Duodenal mucosa (tissue), 2 donors: ENCODE measurements at regions not wholly inside any gene's neighbourhood (a gene's known extent, or its start where the extent isn't known, plus 50 kb on each side); places are given as distances from the start of the nearest gene placed in this dataset.

ENCODE experiments used
- H3K27ac ChIP-seq: one replicate; pipeline ENCODE4 v1.7.0; 2013; ENCODE audit warnings: low read depth, low read length
- H3K27me3 ChIP-seq, 2 donors: one replicate each; pipeline ENCODE4 v1.7.0; 2013; ENCODE audit warnings: low read length in 2 of 2, control low read depth in 1 of 2; ENCODE audit not compliant: insufficient read depth in 2 of 2, control insufficient read depth in 1 of 2
- H3K36me3 ChIP-seq, 2 donors: one replicate each; pipeline ENCODE4 v1.7.0; 2013; ENCODE audit warnings: low read length in 2 of 2, control low read depth in 1 of 2; ENCODE audit not compliant: insufficient read depth in 2 of 2, control insufficient read depth in 1 of 2
- H3K4me1 ChIP-seq, 2 donors: one replicate each; pipeline ENCODE4 v1.7.0; 2013; ENCODE audit warnings: low read length in 2 of 2, control low read depth in 1 of 2; ENCODE audit not compliant: insufficient read depth in 2 of 2, control insufficient read depth in 1 of 2
- H3K4me3 ChIP-seq, 2 donors: one replicate each; pipeline ENCODE4 v1.7.0; 2013; ENCODE audit warnings: low read length in 2 of 2, low read depth in 1 of 2
- H3K9ac ChIP-seq, 2 donors: one replicate each; pipeline ENCODE4 v1.7.0; 2013; ENCODE audit warnings: low read length in 2 of 2, low read depth in 1 of 2
- H3K9me3 ChIP-seq, 2 donors: one replicate each; pipeline ENCODE4 v1.7.0; 2013; ENCODE audit warnings: low read length in 2 of 2, control low read depth in 1 of 2; ENCODE audit not compliant: control insufficient read depth in 1 of 2

- Histone ChIP-seq H3K9ac (no peak overlapping the region), H3K4me1 (no peaks in the 10 kb centered on the region), H3K9me3 (no peaks in the 10 kb centered on the region), H3K36me3 (no peaks in the 10 kb centered on the region), H3K27ac (no peak overlapping the region), H3K27me3 (no peaks in the 10 kb centered on the region), H3K4me3 (no peak overlapping the region)
These were observed 261.5 kb downstream of the PARP8 start for GRCh38 chr5:50927953-50928352.

GRCh38 chr5:50929174-50929573, 262.7 kb downstream of the PARP8 start:
- Histone ChIP-seq H3K36me3 (no peaks in the 10 kb centered on the region), H3K27ac (no peak overlapping the region), H3K9me3 (no peaks in the 10 kb centered on the region), H3K4me1 (no peaks in the 10 kb centered on the region), H3K9ac (no peak overlapping the region), H3K4me3 (no peak overlapping the region), H3K27me3 (no peaks in the 10 kb centered on the region)

GRCh38 chr5:50934343-50934742, 267.9 kb downstream of the PARP8 start:
- no peaks in the 10 kb centered on the region for H3K36me3 ChIP-seq
- H3K4me1 ChIP-seq, result no peaks in the 10 kb centered on the region
- H3K27me3 ChIP-seq, result no peaks in the 10 kb centered on the region
- no peak overlapping the region for H3K27ac ChIP-seq
- no peaks in the 10 kb centered on the region for H3K9me3 ChIP-seq
- no peak overlapping the region for H3K9ac ChIP-seq
- H3K4me3 ChIP-seq, result no peak overlapping the region

GRCh38 chr5:50945139-50945538, 278.7 kb downstream of the PARP8 start:
- Histone ChIP-seq H3K9ac (no peak overlapping the region), H3K27me3 (no peaks in the 10 kb centered on the region), H3K4me1 (no peaks in the 10 kb centered on the region), H3K4me3 (no peak overlapping the region), H3K36me3 (no peaks in the 10 kb centered on the region), H3K9me3 (no peaks in the 10 kb centered on the region), H3K27ac (no peak overlapping the region)

- H3K27me3 ChIP-seq, result no peaks in the 10 kb centered on the region
- H3K36me3 ChIP-seq, result no peaks in the 10 kb centered on the region
- H3K9me3 ChIP-seq, result no peaks in the 10 kb centered on the region
- H3K4me1 ChIP-seq, result no peaks in the 10 kb centered on the region
- no peak overlapping the region for H3K27ac ChIP-seq
- H3K4me3 ChIP-seq, result no peak overlapping the region
- H3K9ac ChIP-seq, result no peak overlapping the region
These were observed 281.7 kb downstream of the PARP8 start for GRCh38 chr5:50947906-50948683.

- H3K27me3 ChIP-seq, result no peaks in the 10 kb centered on the region
- no peaks in the 10 kb centered on the region for H3K4me1 ChIP-seq
- no peak overlapping the region for H3K4me3 ChIP-seq
- no peak overlapping the region for H3K27ac ChIP-seq
- H3K36me3 ChIP-seq, result no peaks in the 10 kb centered on the region
- H3K9ac ChIP-seq, result no peak overlapping the region
- no peaks in the 10 kb centered on the region for H3K9me3 ChIP-seq
These were observed 286.9 kb downstream of the PARP8 start for GRCh38 chr5:50953290-50953689.

GRCh38 chr5:50958852-50959457, 292.5 kb downstream of the PARP8 start:
- Histone ChIP-seq H3K27me3 (peaks cover under 1 to 9% of the 10 kb centered on the region in 2 donors), H3K4me3 (no peak overlapping the region), H3K9ac (no peak overlapping the region), H3K36me3 (no peaks in the 10 kb centered on the region), H3K9me3 (no peaks in the 10 kb centered on the region), H3K27ac (no peak overlapping the region), H3K4me1 (peaks cover 4 to 8% of the 10 kb centered on the region in 2 donors)

GRCh38 chr5:50962934-50963872, 296.8 kb downstream of the PARP8 start:
- Histone ChIP-seq H3K27me3 (peaks cover 37 to 51% of the 10 kb centered on the region in 2 donors), H3K9ac (no peak overlapping the region), H3K4me1 (peaks cover 11 to 26% of the 10 kb centered on the region in 2 donors), H3K4me3 (peak overlapping the region; percentile 63 to 75), H3K36me3 (no peaks in the 10 kb centered on the region), H3K9me3 (no peaks in the 10 kb centered on the region), H3K27ac (no peak overlapping the region)

GRCh38 chr5:50963971-50964745, 297.7 kb downstream of the PARP8 start:
- peak overlapping the region; percentile 11 to 75 for H3K4me3 ChIP-seq
- no peaks in the 10 kb centered on the region for H3K36me3 ChIP-seq
- no peaks in the 10 kb centered on the region for H3K9me3 ChIP-seq
- no peak overlapping the region for H3K27ac ChIP-seq
- H3K9ac ChIP-seq, result no peak overlapping the region
- H3K4me1 ChIP-seq, result peaks cover 15 to 36% of the 10 kb centered on the region in 2 donors
- H3K27me3 ChIP-seq, result peaks cover 46 to 61% of the 10 kb centered on the region in 2 donors
